ENCODE measurements at regions not wholly inside any gene's neighbourhood (a gene's known extent, or its start where the extent isn't known, plus 50 kb on each side); places are given as distances from the start of the nearest gene placed in this dataset.

GRCh38 chr3:39665441-39665840 is 144.0 kb upstream of the MYRIP start:
- no peaks in the 10 kb centered on the region for H3K9me3 Mint-ChIP-seq
- TF ChIP-seq, protein P1, sequence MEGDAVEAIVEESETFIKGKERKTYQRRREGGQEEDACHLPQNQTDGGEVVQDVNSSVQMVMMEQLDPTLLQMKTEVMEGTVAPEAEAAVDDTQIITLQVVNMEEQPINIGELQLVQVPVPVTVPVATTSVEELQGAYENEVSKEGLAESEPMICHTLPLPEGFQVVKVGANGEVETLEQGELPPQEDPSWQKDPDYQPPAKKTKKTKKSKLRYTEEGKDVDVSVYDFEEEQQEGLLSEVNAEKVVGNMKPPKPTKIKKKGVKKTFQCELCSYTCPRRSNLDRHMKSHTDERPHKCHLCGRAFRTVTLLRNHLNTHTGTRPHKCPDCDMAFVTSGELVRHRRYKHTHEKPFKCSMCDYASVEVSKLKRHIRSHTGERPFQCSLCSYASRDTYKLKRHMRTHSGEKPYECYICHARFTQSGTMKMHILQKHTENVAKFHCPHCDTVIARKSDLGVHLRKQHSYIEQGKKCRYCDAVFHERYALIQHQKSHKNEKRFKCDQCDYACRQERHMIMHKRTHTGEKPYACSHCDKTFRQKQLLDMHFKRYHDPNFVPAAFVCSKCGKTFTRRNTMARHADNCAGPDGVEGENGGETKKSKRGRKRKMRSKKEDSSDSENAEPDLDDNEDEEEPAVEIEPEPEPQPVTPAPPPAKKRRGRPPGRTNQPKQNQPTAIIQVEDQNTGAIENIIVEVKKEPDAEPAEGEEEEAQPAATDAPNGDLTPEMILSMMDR (IDR thresholded peaks at IDR 0.05): no peak
- H3K36me3 Mint-ChIP-seq (ENCODE audit: low read depth): no peaks in the 10 kb centered on the region
- no peak overlapping the region for H3K27ac Mint-ChIP-seq
- H3K27me3 Mint-ChIP-seq (ENCODE audit: low read depth, poor library complexity): peaks cover 3% of the 10 kb centered on the region
- no peak for DNase-seq
- no peaks in the 10 kb centered on the region for H3K4me1 Mint-ChIP-seq
- no peak overlapping the region for H3K4me3 Mint-ChIP-seq

DNA sequence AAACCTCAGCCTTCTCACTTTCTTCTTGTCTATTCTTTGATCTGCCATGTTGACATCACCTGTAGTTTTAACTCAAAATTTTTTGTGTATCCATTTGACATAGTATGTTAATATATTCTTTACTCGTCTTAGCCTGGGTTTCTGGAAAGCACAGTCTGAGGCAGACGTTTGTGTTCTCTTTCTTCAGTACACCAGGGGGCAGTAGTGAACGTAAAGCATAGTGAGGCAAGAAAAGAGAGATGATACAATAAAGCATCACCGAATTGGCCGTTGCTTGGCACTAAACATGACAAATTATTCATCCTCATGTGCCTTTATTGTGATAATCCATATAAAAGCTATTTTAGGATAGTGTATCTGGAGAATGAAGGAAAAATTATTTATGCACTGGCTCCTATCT is 141.0 kb upstream of the MYRIP start:
- no peak overlapping the region for H3K27ac Mint-ChIP-seq
- H3K27me3 Mint-ChIP-seq (ENCODE audit: low read depth, poor library complexity): peaks cover 3% of the 10 kb centered on the region
- TF ChIP-seq, protein P1 (IDR thresholded peaks at IDR 0.05): peak; percentile 66
- H3K36me3 Mint-ChIP-seq (ENCODE audit: low read depth): no peaks in the 10 kb centered on the region
- no peaks in the 10 kb centered on the region for H3K4me1 Mint-ChIP-seq
- H3K9me3 Mint-ChIP-seq: no peaks in the 10 kb centered on the region
- no peak overlapping the region for H3K4me3 Mint-ChIP-seq
- DNase-seq: peak; percentile 22

GRCh38 chr3:39671116-39671515 is 138.3 kb upstream of the MYRIP start:
- H3K9me3 Mint-ChIP-seq: peaks cover 7% of the 10 kb centered on the region
- no peak overlapping the region for H3K27ac Mint-ChIP-seq
- H3K4me3 Mint-ChIP-seq: no peak overlapping the region
- H3K36me3 Mint-ChIP-seq (ENCODE audit: low read depth): no peaks in the 10 kb centered on the region
- H3K27me3 Mint-ChIP-seq (ENCODE audit: low read depth, poor library complexity): no peaks in the 10 kb centered on the region
- TF ChIP-seq, protein P1 (IDR thresholded peaks at IDR 0.05): no peak
- no peak for DNase-seq
- no peaks in the 10 kb centered on the region for H3K4me1 Mint-ChIP-seq

- Mint-ChIP-seq H3K4me1 (no peaks in the 10 kb centered on the region), H3K27me3 (ENCODE audit: low read depth, poor library complexity) (no peaks in the 10 kb centered on the region), H3K36me3 (ENCODE audit: low read depth) (no peaks in the 10 kb centered on the region), H3K4me3 (no peak overlapping the region), H3K9me3 (peaks cover 7% of the 10 kb centered on the region), H3K27ac (no peak overlapping the region)
- no peak for DNase-seq
- TF ChIP-seq, protein P1 (IDR thresholded peaks at IDR 0.05): no peak
These were observed 137.8 kb upstream of the MYRIP start for GRCh38 chr3:39671600-39671999.

DNA sequence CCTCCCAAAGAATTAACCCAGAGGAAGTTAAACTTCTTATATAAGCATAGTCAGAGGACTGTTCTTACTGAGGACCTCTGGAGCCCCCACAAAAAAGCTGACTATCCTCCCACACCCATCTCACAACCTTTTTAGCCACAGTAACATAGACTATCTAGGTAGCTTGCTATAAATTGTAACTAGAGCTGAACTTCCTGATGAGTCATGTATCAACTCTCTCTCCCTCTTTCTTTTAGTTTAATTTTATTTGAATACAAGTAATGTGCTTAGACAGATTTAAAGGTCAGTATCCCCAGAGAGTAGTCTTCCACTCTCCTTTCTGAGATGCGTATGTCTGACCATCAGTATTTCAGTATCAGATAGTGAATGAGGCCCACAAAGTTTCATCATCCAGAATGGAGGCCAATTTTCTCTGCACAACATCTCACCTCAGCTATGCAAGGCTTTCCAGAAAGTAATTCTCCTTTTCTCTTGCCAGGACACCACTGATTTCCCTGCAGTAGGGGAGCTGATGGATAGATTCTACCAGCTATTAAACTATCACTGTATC is 104.0 kb upstream of the MYRIP start:
- Mint-ChIP-seq H3K36me3 (ENCODE audit: low read depth) (peaks cover 5% of the 10 kb centered on the region), H3K4me3 (no peak overlapping the region), H3K4me1 (no peaks in the 10 kb centered on the region), H3K9me3 (peaks cover 17% of the 10 kb centered on the region), H3K27me3 (ENCODE audit: low read depth, poor library complexity) (peaks cover 6% of the 10 kb centered on the region), H3K27ac (no peak overlapping the region)
- TF ChIP-seq, protein P1 (IDR thresholded peaks at IDR 0.05): no peak
- no peak for DNase-seq

DNA sequence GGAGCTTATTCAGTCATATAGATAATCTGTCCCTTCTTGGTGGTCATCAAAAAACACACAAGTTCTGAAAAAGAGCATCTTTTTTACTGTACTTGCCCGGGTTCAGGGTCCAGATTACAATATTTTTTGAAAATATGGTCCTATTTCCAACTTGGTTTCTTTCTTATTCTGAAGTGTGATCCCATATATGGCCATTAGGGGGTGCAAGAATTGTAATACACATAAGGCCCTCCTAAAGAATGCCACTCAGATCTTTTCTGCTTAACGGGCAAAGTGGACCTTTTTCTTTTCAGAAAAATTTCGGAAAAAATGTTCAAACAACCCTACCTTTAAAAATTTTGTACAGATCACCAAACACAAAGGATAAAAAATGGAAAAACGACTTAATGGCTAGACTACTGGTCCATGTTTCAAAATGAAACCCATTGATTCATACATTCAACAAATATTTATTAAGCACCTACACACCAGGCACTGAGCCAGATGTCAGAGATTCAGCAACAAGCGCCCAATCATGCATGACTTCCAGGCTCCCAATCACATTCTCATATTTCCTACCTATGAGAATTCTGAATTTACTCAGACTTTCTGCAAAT is 102.0 kb upstream of the MYRIP start:
- peaks cover 5% of the 10 kb centered on the region for H3K27me3 Mint-ChIP-seq (ENCODE audit: low read depth, poor library complexity)
- peaks cover 1% of the 10 kb centered on the region for H3K36me3 Mint-ChIP-seq (ENCODE audit: low read depth)
- H3K9me3 Mint-ChIP-seq: peaks cover 14% of the 10 kb centered on the region
- H3K4me1 Mint-ChIP-seq: no peaks in the 10 kb centered on the region
- no peak overlapping the region for H3K4me3 Mint-ChIP-seq
- TF ChIP-seq, protein P1 (IDR thresholded peaks at IDR 0.05): peak; percentile 67
- no peak overlapping the region for H3K27ac Mint-ChIP-seq
- no peak for DNase-seq

All from nephron progenitor cell (in vitro differentiated cells).